Right lobe of liver (tissue), 6 donors: ENCODE measurements at regions not wholly inside any gene's neighbourhood (a gene's known extent, or its start where the extent isn't known, plus 50 kb on each side); places are given as distances from the start of the nearest gene placed in this dataset.

ENCODE experiments used
- ATAC-seq, 4 donors: fragments of 200-7000 bp; cut with Tn5 transposase; one replicate each; pipeline ENCODE4 v1.9.1; 2020; ENCODE audit warnings: mild to moderate bottlenecking in 4 of 4, moderate library complexity in 4 of 4
- DNase-seq, 3 donors: peaks; one replicate each; pipeline ENCODE4 v3.0.0-alpha.2; 2020
- H3K27ac ChIP-seq, 3 donors: fragments of 200-600 bp; one replicate each; pipeline ENCODE4 v1.8.0; 2022
- H3K27me3 ChIP-seq, 2 donors: fragments of 200-600 bp; one replicate each; pipeline ENCODE4 v1.8.0; 2022
- H3K36me3 ChIP-seq, 4 donors: fragments of 200-600 bp; sonication (generic) in 1 of 4; one replicate each; pipeline versions ENCODE4 v1.5.1 to v1.8.0; 2017 to 2022; ENCODE audit warnings: control low read depth in 1 of 4
- H3K4me1 ChIP-seq, 4 donors: fragments of 200-600 bp; sonication (generic) in 1 of 4; one replicate each; pipeline versions ENCODE4 v1.5.1 to v1.8.0; 2017 to 2022; ENCODE audit warnings: control low read depth in 1 of 4
- H3K4me3 ChIP-seq, 3 donors: fragments of 200-600 bp; one replicate each; pipeline ENCODE4 v1.8.0; 2022
- H3K9me3 ChIP-seq, 4 donors: fragments of 200-600 bp; sonication (generic) in 1 of 4; one replicate each; pipeline versions ENCODE4 v1.5.1 to v1.8.0; 2017 to 2022; ENCODE audit warnings: control low read depth in 1 of 4
- POLR2A ChIP-seq: fragments of 450-650 bp; IDR thresholded peaks from one replicate; pipeline ENCODE4 v1.6.1; 2017; ENCODE audit warnings: antibody characterized with exemption, mild to moderate bottlenecking
- WGBS: methylation state at CpG from one replicate; pipeline ENCODE4 v1.1.6; 2018; ENCODE audit warnings: low coverage, low lambda C conversion rate; ENCODE audit not compliant: insufficient coverage; ENCODE audit errors: missing lambda C conversion rate; 5-methylcytosine and 5-hydroxymethylcytosine counted together
- intact Hi-C, 2 donors: fragments of 100-400 bp; cut with DNase I; formaldehyde crosslinking; loops; one replicate each; pipeline versions ENCODE4 v1.11.2 to v1.14.1; 2022
- TF ChIP-seq, protein P1 (sequence below), 4 donors: fragments of 200-600 bp in 3 of 4; fragments of 450-650 bp in 1 of 4; IDR thresholded peaks; one replicate each; pipeline versions ENCODE4 v1.5.1 to v1.8.0; 2016 to 2022; ENCODE audit warnings: antibody characterized with exemption in 4 of 4, mild to moderate bottlenecking in 2 of 4
- donor health status: DM: no; HTN: yes; CAD: no.
- donor health status: DM: no; HTN: no; CAD: no.
- donor health status: DM: no; HTN: no; CAD: no.
- donor health status: DM: no; HTN: yes; CAD: no.
- donor health status: DM: no; HTN: yes; CAD: no.

DNA sequence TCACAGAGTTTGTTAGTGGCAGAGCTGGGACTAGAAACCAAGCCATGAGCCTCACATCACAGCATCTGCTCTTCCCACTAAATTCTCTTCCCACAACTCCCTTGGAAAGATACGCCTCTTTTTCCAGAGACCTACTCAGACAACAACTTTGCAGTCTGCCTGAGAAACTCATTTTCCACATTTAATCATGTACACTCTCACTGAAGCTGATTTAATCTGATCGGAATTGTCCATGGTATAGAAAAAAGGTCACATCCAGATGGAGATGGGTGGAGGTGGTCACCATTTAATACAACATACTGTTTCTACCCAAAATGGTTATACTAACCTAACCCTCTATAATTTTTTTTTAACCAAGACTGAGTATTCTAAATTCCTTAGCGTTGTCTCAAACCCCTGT lies 366.2 kb downstream of the ENC1 start:
- Histone ChIP-seq H3K27ac (no peak overlapping the region), H3K4me1 (no peaks in the 10 kb centered on the region), H3K27me3 (no peaks in the 10 kb centered on the region), H3K9me3 (no peaks in the 10 kb centered on the region), H3K4me3 (no peak overlapping the region), H3K36me3 (no peaks in the 10 kb centered on the region)
- TF ChIP-seq, protein P1, sequence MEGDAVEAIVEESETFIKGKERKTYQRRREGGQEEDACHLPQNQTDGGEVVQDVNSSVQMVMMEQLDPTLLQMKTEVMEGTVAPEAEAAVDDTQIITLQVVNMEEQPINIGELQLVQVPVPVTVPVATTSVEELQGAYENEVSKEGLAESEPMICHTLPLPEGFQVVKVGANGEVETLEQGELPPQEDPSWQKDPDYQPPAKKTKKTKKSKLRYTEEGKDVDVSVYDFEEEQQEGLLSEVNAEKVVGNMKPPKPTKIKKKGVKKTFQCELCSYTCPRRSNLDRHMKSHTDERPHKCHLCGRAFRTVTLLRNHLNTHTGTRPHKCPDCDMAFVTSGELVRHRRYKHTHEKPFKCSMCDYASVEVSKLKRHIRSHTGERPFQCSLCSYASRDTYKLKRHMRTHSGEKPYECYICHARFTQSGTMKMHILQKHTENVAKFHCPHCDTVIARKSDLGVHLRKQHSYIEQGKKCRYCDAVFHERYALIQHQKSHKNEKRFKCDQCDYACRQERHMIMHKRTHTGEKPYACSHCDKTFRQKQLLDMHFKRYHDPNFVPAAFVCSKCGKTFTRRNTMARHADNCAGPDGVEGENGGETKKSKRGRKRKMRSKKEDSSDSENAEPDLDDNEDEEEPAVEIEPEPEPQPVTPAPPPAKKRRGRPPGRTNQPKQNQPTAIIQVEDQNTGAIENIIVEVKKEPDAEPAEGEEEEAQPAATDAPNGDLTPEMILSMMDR (IDR thresholded peaks at IDR 0.05), result no peak
- TF ChIP-seq POLR2A, result no peak
- 97% methylated on average over 3 of the region's 3 CpGs for WGBS
- DNase-seq (no peak), ATAC-seq (no peak)
- intact Hi-C loops, result no loop called here

GRCh38 chr5:74272831-74273451 lies 367.6 kb downstream of the ENC1 start:
- DNase-seq, result no peak
- no peaks in the 10 kb centered on the region for H3K4me1 ChIP-seq
- no peak for ATAC-seq
- no peak overlapping the region for H3K27ac ChIP-seq
- H3K9me3 ChIP-seq, result no peaks in the 10 kb centered on the region
- 84% methylated on average over 8 of the region's 8 CpGs for WGBS
- H3K36me3 ChIP-seq, result no peaks in the 10 kb centered on the region
- no peaks in the 10 kb centered on the region for H3K27me3 ChIP-seq
- intact Hi-C loops, result no loop called here
- H3K4me3 ChIP-seq, result no peak overlapping the region
- no peak for TF ChIP-seq POLR2A
- TF ChIP-seq, protein P1 (IDR thresholded peaks at IDR 0.05), result no peak

DNA sequence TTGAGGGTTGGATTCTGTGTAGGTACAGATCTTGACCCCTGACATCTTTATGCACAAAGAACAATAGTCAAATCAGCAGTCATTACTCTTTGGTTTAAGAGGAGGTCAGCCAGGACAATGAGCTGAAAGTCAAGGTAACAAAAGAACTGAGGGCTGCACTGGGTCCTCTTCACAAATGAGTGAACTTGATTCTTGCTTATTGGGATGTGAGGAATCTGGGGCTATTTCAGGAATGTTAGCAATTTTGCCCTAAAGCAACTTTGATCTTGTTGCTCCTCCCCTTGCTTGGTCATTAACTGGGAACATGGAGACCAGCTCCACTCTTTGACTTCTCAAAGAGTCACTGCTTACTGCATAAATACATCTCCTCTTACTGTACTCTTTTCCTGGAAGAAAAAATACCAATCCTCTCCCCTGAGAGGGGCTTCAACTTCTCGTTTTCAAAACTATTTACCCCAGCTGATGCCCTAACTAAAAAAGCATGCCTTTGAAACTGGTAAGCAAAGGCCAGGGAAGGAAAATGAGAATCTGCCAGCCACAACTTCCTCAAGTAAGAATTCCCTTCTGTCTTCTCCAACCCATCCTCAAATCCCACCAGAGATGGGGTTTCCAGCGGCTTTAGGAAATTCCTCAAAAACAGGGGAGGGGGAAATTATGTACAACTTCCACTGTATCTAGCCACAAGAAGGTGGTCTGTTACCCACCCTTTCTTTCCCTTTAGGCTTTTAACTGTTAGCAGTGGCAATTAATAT lies 368.3 kb downstream of the ENC1 start:
- H3K4me1 ChIP-seq, result no peaks in the 10 kb centered on the region
- TF ChIP-seq, protein P1 (IDR thresholded peaks at IDR 0.05), result no peak
- TF ChIP-seq POLR2A, result no peak
- H3K36me3 ChIP-seq, result no peaks in the 10 kb centered on the region
- 65% methylated on average over 2 of the region's 2 CpGs for WGBS
- DNase-seq (no peak), ATAC-seq (no peak)
- no peaks in the 10 kb centered on the region for H3K27me3 ChIP-seq
- H3K9me3 ChIP-seq, result no peaks in the 10 kb centered on the region
- no peak overlapping the region for H3K4me3 ChIP-seq
- intact Hi-C loops, result no loop called here
- no peak overlapping the region for H3K27ac ChIP-seq

DNA sequence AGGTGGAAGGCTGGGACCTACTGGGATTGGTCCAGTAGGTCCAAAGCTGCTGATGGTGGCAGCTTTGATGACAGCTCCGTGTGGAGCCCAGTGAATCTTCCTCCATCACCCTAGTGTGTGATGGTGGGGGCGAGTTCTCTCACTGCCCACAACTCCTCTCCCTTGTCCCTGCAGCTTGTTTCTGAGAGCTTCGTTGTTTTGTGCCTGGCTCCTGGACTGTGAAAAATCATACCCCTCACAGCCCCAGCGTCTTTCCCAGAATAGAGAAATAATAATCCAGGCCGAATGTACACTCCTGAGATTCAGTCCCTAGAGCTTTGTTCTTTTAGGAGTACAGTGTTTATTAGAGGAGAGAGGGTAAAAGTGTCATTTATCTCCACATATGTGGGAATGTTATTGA lies 372.2 kb downstream of the ENC1 start:
- ATAC-seq, result no peak
- DNase-seq, result no peak
- Histone ChIP-seq H3K27ac (no peak overlapping the region), H3K36me3 (no peaks in the 10 kb centered on the region), H3K9me3 (no peaks in the 10 kb centered on the region), H3K4me3 (no peak overlapping the region), H3K4me1 (no peaks in the 10 kb centered on the region), H3K27me3 (no peaks in the 10 kb centered on the region)
- intact Hi-C loops, result no loop called here
- no peak for TF ChIP-seq POLR2A
- 78% methylated on average over 3 of the region's 5 CpGs for WGBS

- WGBS, result 93% methylated on average over 5 of the region's 5 CpGs
- no peak for DNase-seq
- Histone ChIP-seq H3K4me1 (no peaks in the 10 kb centered on the region), H3K27me3 (no peaks in the 10 kb centered on the region), H3K9me3 (no peaks in the 10 kb centered on the region), H3K36me3 (no peaks in the 10 kb centered on the region), H3K27ac (no peak overlapping the region), H3K4me3 (no peak overlapping the region)
- intact Hi-C loops, result no loop called here
- TF ChIP-seq, protein P1 (IDR thresholded peaks at IDR 0.05), result no peak
- no peak for TF ChIP-seq POLR2A
- no peak for ATAC-seq
Observed at GRCh38 chr5:74266836-74267235, 373.7 kb downstream of the ENC1 start.
